AG20443 (cell line): ENCODE measurements at regions not wholly inside any gene's neighbourhood (a gene's known extent, or its start where the extent isn't known, plus 50 kb on each side); places are given as distances from the start of the nearest gene placed in this dataset.
A peak's percentile ranks its signal among the peaks of the same experiment; 100 is the strongest.
"Not testable (repeated sequence)": the region's sequence is repeated elsewhere in the genome, so short reads cannot be mapped to it uniquely, and the experiment has no call there.

Source experiments
- DNase-seq: peaks from one replicate; pipeline ENCODE4 v3.0.0; 2012; ENCODE audit warnings: low spot score, mixed read lengths

GRCh38 chr2:58432491-58433170, 191.5 kb upstream of the FANCL start:
- DNase-seq: no peak

GRCh38 chr2:58429014-58429875, 188.1 kb upstream of the FANCL start:
- no peak for DNase-seq

- peak; percentile 47 for DNase-seq
Observed at GRCh38 chr2:58428096-58429013, 187.2 kb upstream of the FANCL start.

DNA sequence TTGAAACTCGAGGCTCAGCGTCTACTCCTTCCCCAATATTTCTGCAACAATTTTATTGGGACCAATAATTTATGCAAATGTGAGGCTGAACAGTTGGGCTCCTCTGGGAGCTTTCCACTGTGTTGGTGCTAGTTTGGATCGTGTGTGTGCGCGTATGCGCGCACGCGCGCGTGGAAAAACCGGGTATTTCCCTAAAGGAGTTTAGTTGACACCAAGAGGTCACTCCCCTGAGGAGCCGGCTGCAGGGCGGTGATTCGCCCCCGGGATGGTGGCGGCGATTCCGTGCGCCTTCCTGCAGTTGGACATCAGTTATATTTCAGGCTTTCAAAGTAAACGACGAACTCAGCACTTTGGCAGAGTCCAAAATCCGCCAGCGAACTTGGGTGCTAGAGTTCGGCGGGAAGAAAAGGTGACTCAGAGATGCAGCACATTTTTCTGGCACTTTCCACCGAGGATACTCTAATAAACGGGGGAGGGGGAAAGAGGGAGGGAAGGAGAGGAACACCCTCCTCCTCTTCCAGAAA, 186.5 kb upstream of the FANCL start:
- peak; percentile 31 for DNase-seq

DNA sequence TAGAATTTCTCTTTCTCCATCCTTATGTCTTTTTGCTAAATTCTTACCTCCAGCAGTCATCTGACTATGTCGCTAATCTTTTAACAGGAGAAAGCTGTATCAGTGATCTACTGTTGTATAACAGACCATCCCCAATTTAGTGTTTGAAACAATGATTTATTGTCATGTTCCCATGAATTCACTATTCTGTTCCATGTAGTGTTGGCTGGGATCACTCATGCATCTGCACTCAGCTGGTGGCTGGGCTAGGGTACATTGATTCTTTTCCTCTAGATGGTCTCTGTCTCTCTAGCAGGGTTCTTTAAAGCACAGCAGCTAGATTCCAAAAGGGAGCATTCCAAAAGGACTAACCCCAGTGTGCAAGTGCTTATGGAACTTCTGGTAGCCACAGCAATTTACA, 184.2 kb upstream of the FANCL start:
- DNase-seq: no peak

DNA sequence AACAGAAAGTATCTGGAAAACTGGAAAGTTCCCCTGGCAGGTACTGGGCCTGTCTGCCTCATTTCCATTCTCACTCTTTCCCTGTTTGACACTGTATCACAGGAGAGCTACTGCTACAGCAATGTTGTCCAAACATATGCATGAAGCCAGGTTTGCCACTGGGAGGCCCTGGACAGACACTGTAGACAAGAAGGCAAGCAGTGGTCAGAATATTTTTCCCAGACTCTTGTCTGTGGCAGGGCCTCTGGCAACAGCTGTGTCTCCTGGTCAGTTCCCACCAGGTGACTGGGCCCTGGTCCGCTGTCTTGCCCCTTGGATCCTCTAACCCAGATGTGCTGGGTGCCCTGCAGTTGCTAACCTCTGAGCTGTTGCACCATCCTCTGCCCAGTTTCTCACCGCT, 178.9 kb upstream of the FANCL start:
- no peak for DNase-seq

GRCh38 chr2:58416696-58417095, 175.6 kb upstream of the FANCL start:
- no peak for DNase-seq

GRCh38 chr2:58414506-58414905, 173.4 kb upstream of the FANCL start:
- no peak for DNase-seq

GRCh38 chr2:58410549-58410948, 169.4 kb upstream of the FANCL start:
- DNase-seq: no peak

GRCh38 chr2:58407487-58407886, 166.4 kb upstream of the FANCL start:
- DNase-seq: no peak

DNA sequence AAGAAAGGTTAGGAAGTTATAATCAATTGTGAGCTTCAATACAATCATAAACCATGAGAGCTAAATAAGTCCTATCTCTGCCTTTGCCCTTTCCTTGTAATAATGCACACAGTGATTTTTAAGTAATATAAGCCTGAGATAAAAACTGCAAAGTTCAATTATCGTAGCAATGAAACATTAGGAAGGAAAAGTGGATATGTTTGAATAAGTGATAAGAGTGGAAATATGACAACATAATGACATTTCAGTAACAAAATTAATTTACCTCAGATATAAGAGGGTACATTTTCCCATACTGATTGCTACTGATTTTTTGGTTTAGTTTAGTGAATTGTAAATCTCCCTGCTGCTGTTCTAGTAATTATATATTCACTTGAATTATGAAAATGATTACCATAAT, 164.2 kb upstream of the FANCL start:
- DNase-seq: no peak

GRCh38 chr2:58401936-58402335, 160.8 kb upstream of the FANCL start:
- DNase-seq: no peak

- DNase-seq: no peak
Observed at GRCh38 chr2:58398406-58398805, 157.3 kb upstream of the FANCL start.

DNA sequence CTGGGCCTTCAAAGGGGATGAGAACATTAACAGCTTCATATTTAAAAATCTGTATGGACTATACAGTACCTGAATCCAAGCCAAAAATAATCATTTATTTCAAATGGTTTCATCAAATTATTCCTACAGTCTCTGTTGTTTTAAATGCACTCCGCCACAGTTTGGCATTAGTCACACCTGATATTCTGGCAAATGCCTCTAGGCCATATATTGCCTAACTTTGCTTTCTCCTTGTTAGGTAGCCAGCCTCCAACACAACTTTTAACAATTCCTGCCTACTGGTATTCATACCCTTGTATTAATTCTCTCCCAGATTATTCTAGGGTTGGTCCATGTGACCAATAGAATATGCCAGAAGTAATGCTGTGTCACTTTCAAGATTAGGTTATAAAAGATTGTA, 146.6 kb upstream of the FANCL start:
- DNase-seq: no peak

DNA sequence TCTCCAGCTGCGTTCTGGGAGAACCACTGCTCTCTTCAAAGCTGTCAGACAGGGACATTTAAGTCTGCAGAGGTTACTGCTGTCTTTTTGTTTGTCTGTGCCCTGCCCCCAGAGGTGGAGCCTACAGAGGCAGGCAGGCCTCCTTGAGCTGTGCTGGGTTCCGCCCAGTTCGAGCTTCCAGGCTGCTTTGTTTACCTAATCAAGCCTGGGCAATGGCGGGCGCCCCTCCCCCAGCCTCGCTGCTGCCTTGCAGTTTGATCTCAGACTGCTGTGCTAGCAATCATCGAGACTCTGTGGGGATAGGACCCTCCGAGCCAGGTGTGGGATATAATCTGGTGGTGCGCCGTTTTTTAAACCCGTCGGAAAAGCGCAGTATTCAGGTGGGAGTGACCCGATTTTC, 145.8 kb upstream of the FANCL start:
- not testable (repeated sequence) for DNase-seq

- no peak for DNase-seq
Observed at GRCh38 chr2:58378152-58378551, 137.0 kb upstream of the FANCL start.

- DNase-seq: no peak
Observed at GRCh38 chr2:58377181-58377580, 136.1 kb upstream of the FANCL start.

GRCh38 chr2:58376592-58376991, 135.5 kb upstream of the FANCL start:
- no peak for DNase-seq

DNA sequence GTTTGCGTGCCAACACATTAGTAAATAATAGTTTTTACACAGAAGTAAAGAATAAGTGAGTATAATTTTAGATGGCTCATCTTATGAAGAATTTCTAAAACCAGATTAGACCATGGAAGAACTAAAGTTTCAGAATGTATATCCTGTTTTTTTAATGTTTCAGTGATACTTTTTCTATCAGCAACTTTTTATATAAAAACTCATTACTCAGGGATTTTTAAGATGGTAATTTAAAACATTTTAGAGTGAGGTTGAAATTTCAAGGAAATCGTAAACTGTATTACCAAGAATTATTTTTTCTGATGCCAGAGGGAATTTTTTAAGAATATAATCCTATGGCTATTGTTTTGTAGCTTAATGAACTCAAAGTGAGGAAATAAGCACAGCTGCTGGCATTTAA, 128.5 kb upstream of the FANCL start:
- no peak for DNase-seq

DNA sequence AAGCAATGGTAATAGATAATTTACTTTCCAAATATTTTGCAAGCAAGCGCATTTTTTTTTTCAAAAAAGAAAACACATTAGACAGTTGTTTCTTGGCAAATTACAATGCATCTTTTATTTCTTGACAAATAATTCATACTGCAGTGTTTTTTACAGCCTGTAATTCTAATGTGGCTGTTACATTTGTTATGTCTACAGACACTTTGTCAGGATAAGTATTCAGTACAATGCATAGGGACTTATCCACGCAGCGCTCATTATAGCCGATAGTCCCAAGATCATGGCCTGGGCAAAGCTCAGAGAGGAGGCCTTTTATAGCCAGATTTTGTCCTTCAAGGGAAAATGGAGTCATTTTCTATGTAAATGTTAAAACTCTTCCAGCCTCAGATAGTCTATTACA, 123.0 kb upstream of the FANCL start:
- DNase-seq: no peak

- DNase-seq: no peak
Observed at GRCh38 chr2:58358026-58358425, 116.9 kb upstream of the FANCL start.

DNA sequence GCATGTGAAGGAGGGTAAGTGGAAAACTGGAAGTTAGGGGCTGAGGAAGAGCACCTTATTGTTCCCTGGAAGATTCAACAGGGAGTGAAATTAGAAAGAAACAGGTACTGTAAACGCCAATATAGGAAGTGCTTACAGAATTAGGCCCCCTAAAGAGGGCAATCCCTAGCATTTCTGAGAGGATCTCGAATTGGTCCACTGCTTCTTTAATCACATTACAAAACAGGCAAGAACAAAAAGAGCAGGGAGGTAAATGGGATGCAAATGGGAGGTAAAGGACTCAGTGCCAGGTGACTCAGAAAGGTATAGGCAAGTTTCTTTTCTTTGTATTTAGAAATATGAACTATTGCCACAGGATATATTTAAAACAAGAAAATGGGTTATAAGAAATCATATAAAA, 116.4 kb upstream of the FANCL start:
- no peak for DNase-seq
